ENCODE measurements at regions not wholly inside any gene's neighbourhood (a gene's known extent, or its start where the extent isn't known, plus 50 kb on each side); places are given as distances from the start of the nearest gene placed in this dataset.

GRCh38 chr2:228942856-228943255 lies 328.2 kb downstream of the PID1 start:
- TF ChIP-seq, protein P1, sequence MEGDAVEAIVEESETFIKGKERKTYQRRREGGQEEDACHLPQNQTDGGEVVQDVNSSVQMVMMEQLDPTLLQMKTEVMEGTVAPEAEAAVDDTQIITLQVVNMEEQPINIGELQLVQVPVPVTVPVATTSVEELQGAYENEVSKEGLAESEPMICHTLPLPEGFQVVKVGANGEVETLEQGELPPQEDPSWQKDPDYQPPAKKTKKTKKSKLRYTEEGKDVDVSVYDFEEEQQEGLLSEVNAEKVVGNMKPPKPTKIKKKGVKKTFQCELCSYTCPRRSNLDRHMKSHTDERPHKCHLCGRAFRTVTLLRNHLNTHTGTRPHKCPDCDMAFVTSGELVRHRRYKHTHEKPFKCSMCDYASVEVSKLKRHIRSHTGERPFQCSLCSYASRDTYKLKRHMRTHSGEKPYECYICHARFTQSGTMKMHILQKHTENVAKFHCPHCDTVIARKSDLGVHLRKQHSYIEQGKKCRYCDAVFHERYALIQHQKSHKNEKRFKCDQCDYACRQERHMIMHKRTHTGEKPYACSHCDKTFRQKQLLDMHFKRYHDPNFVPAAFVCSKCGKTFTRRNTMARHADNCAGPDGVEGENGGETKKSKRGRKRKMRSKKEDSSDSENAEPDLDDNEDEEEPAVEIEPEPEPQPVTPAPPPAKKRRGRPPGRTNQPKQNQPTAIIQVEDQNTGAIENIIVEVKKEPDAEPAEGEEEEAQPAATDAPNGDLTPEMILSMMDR (IDR thresholded peaks at IDR 0.05), result no peak
- no peak for TF ChIP-seq POLR2A (IDR thresholded peaks at IDR 0.05)

All from right lobe of liver (tissue), 4 donors.